OCI-LY3 (cell line): ENCODE measurements at regions not wholly inside any gene's neighbourhood (a gene's known extent, or its start where the extent isn't known, plus 50 kb on each side); places are given as distances from the start of the nearest gene placed in this dataset.

Experiments
- EZH2phosphoT487 ChIP-seq: fragments of 200-600 bp; shearing (Covaris generic); IDR thresholded peaks from 2 replicates; pipeline ENCODE4 v1.6.1; 2018; ENCODE audit warnings: antibody characterized with exemption, mixed run types, low read depth
- TF ChIP-seq, protein P1 (sequence below): fragments of 200-600, 300-600 bp; sonication (generic); IDR thresholded peaks from 2 replicates; pipeline ENCODE4 v1.5.1; 2014; ENCODE audit warnings: antibody characterized with exemption, low read length, low read depth

DNA sequence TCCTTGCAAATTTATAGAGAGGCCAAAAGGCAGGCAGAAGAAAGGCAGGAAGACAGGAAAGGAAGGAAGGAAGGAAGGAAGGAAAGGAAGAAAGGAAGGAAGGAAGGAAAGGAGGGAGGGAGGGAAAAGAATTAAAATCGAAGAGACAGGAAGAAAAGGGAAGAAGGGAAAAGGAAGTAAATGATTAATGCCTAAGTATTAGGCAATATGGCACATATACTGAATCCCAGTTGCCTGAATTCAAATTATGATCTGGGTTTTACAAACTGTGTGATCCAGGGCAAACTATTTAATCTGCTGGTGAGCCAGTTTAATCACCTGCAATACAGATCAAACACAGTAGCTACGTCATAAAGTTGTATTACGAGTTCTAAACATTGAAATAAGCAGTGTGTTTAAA, 983.6 kb downstream of the FLRT2 start:
- TF ChIP-seq, protein P1, sequence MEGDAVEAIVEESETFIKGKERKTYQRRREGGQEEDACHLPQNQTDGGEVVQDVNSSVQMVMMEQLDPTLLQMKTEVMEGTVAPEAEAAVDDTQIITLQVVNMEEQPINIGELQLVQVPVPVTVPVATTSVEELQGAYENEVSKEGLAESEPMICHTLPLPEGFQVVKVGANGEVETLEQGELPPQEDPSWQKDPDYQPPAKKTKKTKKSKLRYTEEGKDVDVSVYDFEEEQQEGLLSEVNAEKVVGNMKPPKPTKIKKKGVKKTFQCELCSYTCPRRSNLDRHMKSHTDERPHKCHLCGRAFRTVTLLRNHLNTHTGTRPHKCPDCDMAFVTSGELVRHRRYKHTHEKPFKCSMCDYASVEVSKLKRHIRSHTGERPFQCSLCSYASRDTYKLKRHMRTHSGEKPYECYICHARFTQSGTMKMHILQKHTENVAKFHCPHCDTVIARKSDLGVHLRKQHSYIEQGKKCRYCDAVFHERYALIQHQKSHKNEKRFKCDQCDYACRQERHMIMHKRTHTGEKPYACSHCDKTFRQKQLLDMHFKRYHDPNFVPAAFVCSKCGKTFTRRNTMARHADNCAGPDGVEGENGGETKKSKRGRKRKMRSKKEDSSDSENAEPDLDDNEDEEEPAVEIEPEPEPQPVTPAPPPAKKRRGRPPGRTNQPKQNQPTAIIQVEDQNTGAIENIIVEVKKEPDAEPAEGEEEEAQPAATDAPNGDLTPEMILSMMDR: no peak
- no peak for TF ChIP-seq EZH2phosphoT487
